DOHH2 (cell line): ENCODE measurements at regions not wholly inside any gene's neighbourhood (a gene's known extent, or its start where the extent isn't known, plus 50 kb on each side); places are given as distances from the start of the nearest gene placed in this dataset.

Source experiments
- EZH2phosphoT487 ChIP-seq: fragments of 200-600 bp; sonication (generic); IDR thresholded peaks from 2 replicates; pipeline ENCODE4 v1.6.1; 2017; ENCODE audit warnings: borderline replicate concordance, mild to moderate bottlenecking, antibody characterized with exemption, low read length, moderate library complexity, mixed read lengths
- TF ChIP-seq, protein P1 (sequence below): fragments of 200-600 bp; sonication (generic); IDR thresholded peaks from one replicate; pipeline ENCODE4 v1.5.1; 2014; ENCODE audit warnings: antibody characterized with exemption, mild to moderate bottlenecking, low read depth, low read length; ENCODE audit not compliant: poor library complexity, severe bottlenecking

GRCh38 chr2:146992466-146992865, 852.4 kb upstream of the ACVR2A start:
- TF ChIP-seq, protein P1, sequence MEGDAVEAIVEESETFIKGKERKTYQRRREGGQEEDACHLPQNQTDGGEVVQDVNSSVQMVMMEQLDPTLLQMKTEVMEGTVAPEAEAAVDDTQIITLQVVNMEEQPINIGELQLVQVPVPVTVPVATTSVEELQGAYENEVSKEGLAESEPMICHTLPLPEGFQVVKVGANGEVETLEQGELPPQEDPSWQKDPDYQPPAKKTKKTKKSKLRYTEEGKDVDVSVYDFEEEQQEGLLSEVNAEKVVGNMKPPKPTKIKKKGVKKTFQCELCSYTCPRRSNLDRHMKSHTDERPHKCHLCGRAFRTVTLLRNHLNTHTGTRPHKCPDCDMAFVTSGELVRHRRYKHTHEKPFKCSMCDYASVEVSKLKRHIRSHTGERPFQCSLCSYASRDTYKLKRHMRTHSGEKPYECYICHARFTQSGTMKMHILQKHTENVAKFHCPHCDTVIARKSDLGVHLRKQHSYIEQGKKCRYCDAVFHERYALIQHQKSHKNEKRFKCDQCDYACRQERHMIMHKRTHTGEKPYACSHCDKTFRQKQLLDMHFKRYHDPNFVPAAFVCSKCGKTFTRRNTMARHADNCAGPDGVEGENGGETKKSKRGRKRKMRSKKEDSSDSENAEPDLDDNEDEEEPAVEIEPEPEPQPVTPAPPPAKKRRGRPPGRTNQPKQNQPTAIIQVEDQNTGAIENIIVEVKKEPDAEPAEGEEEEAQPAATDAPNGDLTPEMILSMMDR, result no peak
- no peak for TF ChIP-seq EZH2phosphoT487
